Endothelial cell (in vitro differentiated cells): ENCODE measurements at regions not wholly inside any gene's neighbourhood (a gene's known extent, or its start where the extent isn't known, plus 50 kb on each side); places are given as distances from the start of the nearest gene placed in this dataset.

Experiments used
- DNase-seq: peaks from one replicate; pipeline ENCODE4 v3.0.0; 2021; ENCODE audit warnings: low spot score
- H3K27ac Mint-ChIP-seq: one replicate; pipeline ENCODE4 v1.8.0; 2021; ENCODE audit warnings: mixed read lengths, inconsistent platforms; ENCODE audit not compliant: unreplicated experiment
- H3K27me3 Mint-ChIP-seq: one replicate; pipeline ENCODE4 v1.8.0; 2021; ENCODE audit warnings: mild to moderate bottlenecking, moderate library complexity, mixed read lengths, inconsistent platforms; ENCODE audit not compliant: unreplicated experiment
- H3K36me3 Mint-ChIP-seq: one replicate; pipeline ENCODE4 v1.8.0; 2021; ENCODE audit warnings: mild to moderate bottlenecking, low read depth, mixed read lengths, inconsistent platforms; ENCODE audit not compliant: unreplicated experiment
- H3K4me1 Mint-ChIP-seq: one replicate; pipeline ENCODE4 v1.8.0; 2021; ENCODE audit warnings: mild to moderate bottlenecking, mixed read lengths, inconsistent platforms; ENCODE audit not compliant: unreplicated experiment
- H3K4me3 Mint-ChIP-seq: one replicate; pipeline ENCODE4 v1.8.0; 2021; ENCODE audit warnings: mild to moderate bottlenecking, mixed read lengths, inconsistent platforms; ENCODE audit not compliant: unreplicated experiment
- H3K9me3 Mint-ChIP-seq: one replicate; pipeline ENCODE4 v1.8.0; 2021; ENCODE audit warnings: mixed read lengths, inconsistent platforms; ENCODE audit not compliant: unreplicated experiment
- TF ChIP-seq, protein P1 (sequence below): fragments of 200-600 bp; sonication (generic); IDR thresholded peaks from one replicate; pipeline ENCODE4 v1.5.0; 2021; ENCODE audit warnings: antibody characterized with exemption; ENCODE audit not compliant: unreplicated experiment

DNA sequence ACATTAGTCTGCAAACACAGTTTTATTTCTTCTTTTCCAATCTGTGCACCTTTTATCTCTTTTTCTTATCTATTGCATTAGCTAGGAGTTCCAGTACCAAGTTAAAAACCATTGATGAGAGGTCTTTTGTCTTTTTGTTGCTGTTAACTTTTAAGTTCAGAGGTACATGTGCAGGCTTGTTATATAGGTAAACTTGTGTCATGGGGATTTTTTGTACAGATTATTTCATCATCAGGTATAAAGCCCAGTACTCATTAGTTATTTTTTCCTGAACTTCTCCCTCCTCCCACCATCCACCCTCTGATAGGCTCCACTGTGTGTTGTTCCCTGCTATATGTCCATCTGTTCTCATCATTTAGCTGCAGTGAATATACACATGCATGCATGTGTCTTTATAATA lies 349.9 kb downstream of the PDHA2 start:
- TF ChIP-seq, protein P1, sequence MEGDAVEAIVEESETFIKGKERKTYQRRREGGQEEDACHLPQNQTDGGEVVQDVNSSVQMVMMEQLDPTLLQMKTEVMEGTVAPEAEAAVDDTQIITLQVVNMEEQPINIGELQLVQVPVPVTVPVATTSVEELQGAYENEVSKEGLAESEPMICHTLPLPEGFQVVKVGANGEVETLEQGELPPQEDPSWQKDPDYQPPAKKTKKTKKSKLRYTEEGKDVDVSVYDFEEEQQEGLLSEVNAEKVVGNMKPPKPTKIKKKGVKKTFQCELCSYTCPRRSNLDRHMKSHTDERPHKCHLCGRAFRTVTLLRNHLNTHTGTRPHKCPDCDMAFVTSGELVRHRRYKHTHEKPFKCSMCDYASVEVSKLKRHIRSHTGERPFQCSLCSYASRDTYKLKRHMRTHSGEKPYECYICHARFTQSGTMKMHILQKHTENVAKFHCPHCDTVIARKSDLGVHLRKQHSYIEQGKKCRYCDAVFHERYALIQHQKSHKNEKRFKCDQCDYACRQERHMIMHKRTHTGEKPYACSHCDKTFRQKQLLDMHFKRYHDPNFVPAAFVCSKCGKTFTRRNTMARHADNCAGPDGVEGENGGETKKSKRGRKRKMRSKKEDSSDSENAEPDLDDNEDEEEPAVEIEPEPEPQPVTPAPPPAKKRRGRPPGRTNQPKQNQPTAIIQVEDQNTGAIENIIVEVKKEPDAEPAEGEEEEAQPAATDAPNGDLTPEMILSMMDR: no peak
- no peak overlapping the region for H3K27ac Mint-ChIP-seq
- H3K4me3 Mint-ChIP-seq: no peak overlapping the region
- H3K9me3 Mint-ChIP-seq: no peaks in the 10 kb centered on the region
- H3K4me1 Mint-ChIP-seq: no peaks in the 10 kb centered on the region
- H3K36me3 Mint-ChIP-seq: no peaks in the 10 kb centered on the region
- H3K27me3 Mint-ChIP-seq: no peaks in the 10 kb centered on the region
- no peak for DNase-seq

DNA sequence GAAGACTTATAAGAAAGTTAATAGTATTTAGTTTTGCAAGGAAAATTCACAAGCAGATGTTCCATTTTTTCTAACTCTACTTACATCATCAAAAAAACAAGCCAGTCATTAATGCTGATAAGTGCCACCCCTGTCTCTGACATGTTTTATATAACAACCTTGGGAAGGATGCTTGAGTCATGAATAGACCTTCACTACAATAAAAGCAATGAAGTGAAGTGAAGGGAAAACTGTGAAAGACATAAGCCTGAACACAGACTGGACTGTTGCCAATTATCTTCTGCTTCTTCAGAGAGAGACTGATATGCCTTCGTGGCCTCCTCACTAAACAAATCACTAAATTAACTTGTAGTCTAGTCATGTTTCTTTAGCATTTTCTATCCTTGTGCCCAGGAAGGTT lies 353.2 kb downstream of the PDHA2 start:
- Mint-ChIP-seq H3K4me1 (no peaks in the 10 kb centered on the region), H3K27ac (no peak overlapping the region), H3K36me3 (no peaks in the 10 kb centered on the region), H3K27me3 (no peaks in the 10 kb centered on the region), H3K4me3 (no peak overlapping the region), H3K9me3 (no peaks in the 10 kb centered on the region)
- TF ChIP-seq, protein P1: no peak
- DNase-seq: no peak

DNA sequence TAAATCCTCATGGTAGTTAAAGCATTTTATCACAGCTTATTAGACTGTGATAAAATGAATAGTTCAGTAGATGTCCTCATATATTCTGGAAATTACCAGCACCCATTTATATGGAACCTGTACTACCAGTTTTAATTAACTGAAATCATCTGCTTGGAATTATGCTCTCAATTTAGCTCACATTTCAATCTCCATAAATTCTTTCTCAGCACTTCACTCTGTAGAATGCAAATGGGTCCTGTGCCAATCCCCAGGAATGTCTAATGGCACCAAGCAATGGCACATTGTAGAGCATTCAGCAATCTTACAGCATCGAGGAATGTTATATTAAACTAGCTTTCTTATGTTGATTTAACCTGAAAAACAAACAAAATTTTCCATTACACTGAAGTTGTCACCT lies 355.1 kb downstream of the PDHA2 start:
- no peak overlapping the region for H3K4me3 Mint-ChIP-seq
- no peaks in the 10 kb centered on the region for H3K4me1 Mint-ChIP-seq
- H3K27ac Mint-ChIP-seq: no peak overlapping the region
- TF ChIP-seq, protein P1: no peak
- no peaks in the 10 kb centered on the region for H3K36me3 Mint-ChIP-seq
- no peaks in the 10 kb centered on the region for H3K9me3 Mint-ChIP-seq
- DNase-seq: no peak
- H3K27me3 Mint-ChIP-seq: no peaks in the 10 kb centered on the region

DNA sequence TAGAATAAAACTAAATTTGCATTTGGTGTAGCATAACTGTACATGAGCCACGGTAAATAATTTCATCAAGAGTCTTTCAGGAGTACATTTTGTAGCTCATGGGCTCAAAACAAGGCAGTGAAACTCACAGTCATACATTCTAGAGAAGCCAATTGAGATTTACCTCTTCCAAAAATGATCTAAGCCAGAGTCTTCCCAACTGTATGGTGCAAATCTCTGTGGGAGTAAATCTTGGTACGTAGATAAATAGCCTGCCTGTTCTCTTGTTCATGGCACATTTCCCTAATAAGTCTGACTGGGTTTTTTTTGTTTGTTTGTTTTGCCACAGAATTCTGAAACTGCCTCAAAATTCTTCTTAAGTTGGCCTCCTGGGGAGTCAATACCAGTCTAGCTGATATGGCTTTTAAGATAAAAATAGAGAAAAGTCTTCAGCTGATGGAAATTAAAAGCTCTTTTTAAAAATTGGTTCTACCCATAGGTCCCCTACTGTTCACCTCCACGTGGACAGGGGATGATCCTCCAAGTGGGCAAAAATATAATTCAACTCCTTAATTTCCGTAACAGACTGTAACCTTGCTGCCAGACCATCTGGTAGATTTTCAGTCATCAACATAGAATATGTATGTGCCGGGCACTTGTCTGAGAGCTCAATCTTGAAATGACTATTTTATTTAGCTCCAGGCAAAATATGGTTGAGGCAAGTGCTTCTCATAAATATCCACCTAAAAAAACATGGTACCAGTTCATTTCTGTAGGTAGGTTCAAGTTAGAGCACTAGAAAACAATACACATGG lies 365.4 kb downstream of the PDHA2 start:
- no peaks in the 10 kb centered on the region for H3K27me3 Mint-ChIP-seq
- no peak for DNase-seq
- TF ChIP-seq, protein P1: no peak
- no peak overlapping the region for H3K4me3 Mint-ChIP-seq
- no peaks in the 10 kb centered on the region for H3K36me3 Mint-ChIP-seq
- H3K4me1 Mint-ChIP-seq: no peaks in the 10 kb centered on the region
- H3K9me3 Mint-ChIP-seq: no peaks in the 10 kb centered on the region
- H3K27ac Mint-ChIP-seq: no peak overlapping the region

DNA sequence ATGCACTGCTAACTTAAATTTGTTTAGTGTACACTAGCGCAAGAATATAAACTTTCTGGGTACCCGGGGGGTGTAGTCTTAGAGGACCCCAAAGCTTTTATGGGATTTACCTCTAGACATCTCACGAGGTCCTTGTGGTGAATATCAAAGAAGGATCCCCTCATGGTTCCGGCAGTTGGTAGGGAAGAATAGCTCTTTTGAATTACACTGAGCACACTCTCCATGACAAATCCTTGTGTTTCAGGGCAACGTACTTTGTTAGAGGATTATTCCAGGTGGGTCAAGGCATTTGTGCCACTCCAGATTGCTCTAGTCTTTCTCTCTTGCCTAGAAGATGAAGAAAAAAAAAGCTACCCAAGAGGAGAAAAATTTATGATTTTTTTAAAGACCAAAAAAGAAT lies 387.6 kb downstream of the PDHA2 start:
- Mint-ChIP-seq H3K4me3 (no peak overlapping the region), H3K27me3 (no peaks in the 10 kb centered on the region), H3K9me3 (no peaks in the 10 kb centered on the region), H3K27ac (no peak overlapping the region), H3K4me1 (no peaks in the 10 kb centered on the region), H3K36me3 (no peaks in the 10 kb centered on the region)
- no peak for DNase-seq
- TF ChIP-seq, protein P1: no peak
